HG02759 (cell line): ENCODE measurements at regions not wholly inside any gene's neighbourhood (a gene's known extent, or its start where the extent isn't known, plus 50 kb on each side); places are given as distances from the start of the nearest gene placed in this dataset.

Experiments
- ATAC-seq: cut with Tn5 transposase; IDR thresholded peaks from one replicate; pipeline ENCODE4 v1.9.1; 2021; ENCODE audit warnings: mild to moderate bottlenecking, moderate library complexity; ENCODE audit not compliant: unreplicated experiment

GRCh38 chr3:18007980-18008379 lies 265.5 kb upstream of the TBC1D5 start:
- ATAC-seq, result no peak

DNA sequence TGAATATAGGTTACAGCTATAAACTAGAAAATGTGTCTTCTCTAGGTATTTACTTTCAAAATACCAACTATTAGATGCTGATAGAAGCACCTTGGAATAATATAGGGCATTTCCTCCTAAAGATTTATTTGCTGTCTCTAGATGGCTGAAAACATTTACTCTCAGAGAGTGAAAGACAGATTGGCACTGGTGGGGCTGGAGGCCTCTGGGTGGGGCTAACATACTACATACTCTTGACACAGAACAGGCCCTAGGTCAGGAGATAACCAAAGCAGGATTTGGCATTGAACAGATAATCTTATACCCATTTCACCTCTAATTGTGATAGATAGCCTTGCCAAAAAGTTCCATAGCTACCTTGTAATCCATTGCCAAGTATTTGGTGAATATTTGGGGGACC lies 253.3 kb upstream of the TBC1D5 start:
- no peak for ATAC-seq

DNA sequence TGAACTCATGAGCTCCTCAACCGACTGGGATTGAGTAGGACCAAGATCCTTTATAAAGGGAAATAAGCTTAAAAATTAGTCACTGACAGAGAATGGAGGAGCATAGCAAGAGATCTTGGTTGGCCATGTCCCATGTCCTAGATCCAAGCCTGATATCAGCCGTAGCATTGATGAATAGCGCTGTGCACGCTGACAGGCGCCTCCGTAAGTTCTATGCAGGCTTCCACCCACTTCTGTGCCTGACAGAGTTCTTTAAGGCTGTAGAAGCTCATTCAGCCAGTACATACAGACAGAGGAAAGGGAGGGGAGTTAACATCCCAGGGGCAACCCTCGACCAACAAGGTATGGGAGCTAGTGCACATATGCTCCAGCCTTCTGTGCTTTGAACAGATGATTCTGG lies 251.7 kb upstream of the TBC1D5 start:
- no peak for ATAC-seq

DNA sequence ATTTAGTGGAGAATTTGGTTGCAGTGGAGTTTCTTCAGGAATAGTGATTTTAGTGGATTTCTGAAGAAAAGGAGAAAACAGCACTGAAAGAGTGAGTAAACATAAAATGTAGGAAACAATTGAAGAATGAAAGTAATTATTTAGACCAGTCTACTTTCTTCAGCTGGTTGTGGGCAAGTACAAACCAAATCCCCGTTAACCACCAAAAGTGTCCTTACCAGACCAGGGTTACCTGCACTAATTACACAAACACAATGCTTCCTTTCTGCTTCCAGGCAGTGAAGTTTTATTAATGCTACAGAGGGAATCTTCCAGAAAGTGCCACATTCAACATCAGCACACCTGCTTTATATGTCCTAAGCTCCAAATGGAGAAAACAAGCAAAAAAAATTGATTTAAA lies 248.0 kb upstream of the TBC1D5 start:
- ATAC-seq, result no peak

GRCh38 chr3:17986348-17986816 lies 244.0 kb upstream of the TBC1D5 start:
- no peak for ATAC-seq

GRCh38 chr3:17985658-17986347 lies 243.4 kb upstream of the TBC1D5 start:
- no peak for ATAC-seq

- no peak for ATAC-seq
These were observed 240.7 kb upstream of the TBC1D5 start for GRCh38 chr3:17983106-17983505.

GRCh38 chr3:17982211-17982880 lies 239.9 kb upstream of the TBC1D5 start:
- no peak for ATAC-seq

GRCh38 chr3:17980863-17981262 lies 238.4 kb upstream of the TBC1D5 start:
- no peak for ATAC-seq

DNA sequence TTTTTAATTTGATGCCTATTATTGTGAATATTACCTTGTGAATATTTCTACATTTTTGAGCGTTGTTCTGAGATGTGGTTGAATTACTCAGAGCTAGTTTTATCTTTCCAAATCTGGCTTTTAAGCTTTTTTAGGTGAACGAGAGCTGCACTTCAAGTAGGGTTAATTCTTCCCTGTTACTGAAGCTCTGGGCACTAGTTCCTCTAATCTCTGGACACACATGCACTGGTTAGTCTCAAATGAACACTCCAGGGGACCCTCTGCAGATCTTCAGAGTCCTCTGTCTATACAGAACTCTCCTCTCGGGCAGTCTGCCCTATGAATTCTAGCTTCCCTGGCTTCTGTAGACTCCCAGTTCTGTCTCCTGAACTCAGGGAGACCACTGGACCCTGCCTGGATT lies 237.5 kb upstream of the TBC1D5 start:
- no peak for ATAC-seq

DNA sequence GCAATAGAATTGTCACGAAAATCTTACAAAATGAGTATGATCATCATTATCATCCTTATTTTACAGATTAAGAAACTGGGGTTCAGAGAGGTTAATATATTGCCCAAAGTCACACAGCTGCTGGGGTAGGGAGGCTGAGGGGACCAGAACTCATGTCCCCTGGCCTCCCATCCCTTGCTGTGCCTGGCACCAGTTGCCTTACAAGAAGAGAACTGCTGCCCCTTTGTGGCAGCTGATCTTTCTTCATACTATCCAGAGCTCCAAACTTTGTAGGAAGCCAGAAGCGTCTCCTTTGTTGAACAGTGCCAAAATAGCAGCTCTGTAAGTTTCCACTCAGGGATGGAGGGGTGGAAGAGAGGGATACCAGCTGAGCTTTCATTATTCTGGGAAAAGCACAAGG lies 236.8 kb upstream of the TBC1D5 start:
- no peak for ATAC-seq

GRCh38 chr3:17974206-17974841 lies 231.9 kb upstream of the TBC1D5 start:
- ATAC-seq, result no peak

DNA sequence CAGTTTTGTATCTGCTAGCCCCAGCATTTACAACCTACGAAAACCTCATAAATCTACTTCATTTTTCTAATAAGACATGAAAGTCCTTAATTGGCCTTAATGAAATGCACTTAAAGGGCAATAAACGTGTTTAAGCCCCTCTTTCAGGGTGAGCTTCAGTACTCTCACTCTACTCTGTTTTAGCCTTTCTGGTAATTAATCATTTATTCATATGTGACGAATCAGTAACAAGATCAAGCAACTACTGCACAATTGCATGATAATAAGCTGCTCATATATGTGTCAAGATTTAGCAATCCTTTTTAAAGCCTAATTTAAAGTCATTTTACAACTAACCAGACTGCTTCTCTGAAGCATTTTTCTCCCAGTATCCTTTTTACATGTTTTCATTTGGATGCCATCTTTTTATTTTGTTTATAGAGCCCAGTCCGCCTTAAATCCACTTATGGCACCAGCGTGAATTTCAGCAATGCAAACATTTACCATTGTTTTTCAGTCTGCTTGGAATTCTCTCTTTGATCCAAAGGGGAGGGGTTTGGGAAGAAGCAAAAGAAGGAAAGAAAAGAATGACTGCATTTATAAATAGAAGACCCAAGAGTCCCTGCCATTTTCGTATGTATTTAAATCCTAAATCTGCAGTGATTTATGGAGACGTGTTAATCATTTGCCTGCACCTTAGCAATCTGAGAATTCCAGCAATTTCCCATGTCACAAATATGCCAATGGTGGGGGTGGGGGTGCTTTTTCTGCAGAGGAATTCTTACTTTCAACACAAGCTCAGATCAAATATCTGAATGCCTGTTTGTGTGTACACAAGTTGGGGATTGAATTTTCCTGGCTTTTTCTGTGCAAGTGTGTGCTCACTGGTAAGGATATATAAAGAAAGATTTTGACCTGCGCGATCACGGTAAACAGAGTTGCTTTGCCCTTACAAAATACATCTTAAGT lies 230.8 kb upstream of the TBC1D5 start:
- ATAC-seq, result no peak

DNA sequence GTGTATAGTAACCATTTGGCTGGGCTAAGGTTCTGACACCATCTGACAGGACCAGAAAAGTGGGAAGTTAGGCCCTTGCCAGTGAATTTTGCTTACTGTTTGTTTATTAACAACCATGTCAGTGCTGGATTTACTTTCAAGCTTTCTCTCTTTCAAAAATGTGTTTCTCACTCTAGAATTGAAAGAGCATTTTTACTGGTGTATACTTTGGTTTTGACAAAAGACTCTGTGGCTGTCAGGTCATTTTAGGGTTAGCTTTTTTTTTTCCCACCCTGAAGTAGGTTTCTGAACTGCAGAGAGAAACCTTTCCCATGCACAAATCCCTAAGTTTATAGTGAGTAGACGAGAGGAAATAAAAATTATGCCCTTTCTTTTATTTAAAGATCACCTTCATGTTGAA lies 230.0 kb upstream of the TBC1D5 start:
- no peak for ATAC-seq

GRCh38 chr3:17972030-17972429 lies 229.6 kb upstream of the TBC1D5 start:
- ATAC-seq, result no peak

DNA sequence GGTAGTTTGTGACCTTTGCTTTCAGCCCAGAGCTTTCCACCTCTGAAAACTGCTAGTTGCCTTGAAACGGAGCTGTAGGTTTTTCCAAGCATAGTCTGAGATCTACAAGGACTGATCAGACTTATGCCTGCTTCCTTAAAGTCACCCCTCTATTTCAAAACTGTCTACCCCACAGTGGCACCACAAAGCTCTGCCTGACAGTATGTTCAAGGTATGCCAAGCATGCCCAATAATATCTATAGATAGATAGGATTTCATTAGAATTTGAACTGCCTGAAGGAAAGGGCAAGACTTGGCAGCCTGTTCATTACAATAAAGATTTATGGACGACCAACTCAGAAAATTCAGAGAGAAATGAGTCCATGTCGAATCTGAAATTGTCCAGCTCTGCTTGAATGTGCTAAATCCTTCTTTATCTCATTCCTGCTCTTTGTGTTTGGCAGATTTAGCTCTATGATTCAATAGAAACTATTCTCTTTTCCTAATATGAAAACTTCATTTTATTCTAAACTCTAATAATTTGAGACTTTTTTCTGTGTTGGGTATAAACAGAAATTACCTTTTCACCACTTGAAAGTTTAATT lies 227.6 kb upstream of the TBC1D5 start:
- ATAC-seq, result no peak

GRCh38 chr3:17969244-17969643 lies 226.8 kb upstream of the TBC1D5 start:
- no peak for ATAC-seq

DNA sequence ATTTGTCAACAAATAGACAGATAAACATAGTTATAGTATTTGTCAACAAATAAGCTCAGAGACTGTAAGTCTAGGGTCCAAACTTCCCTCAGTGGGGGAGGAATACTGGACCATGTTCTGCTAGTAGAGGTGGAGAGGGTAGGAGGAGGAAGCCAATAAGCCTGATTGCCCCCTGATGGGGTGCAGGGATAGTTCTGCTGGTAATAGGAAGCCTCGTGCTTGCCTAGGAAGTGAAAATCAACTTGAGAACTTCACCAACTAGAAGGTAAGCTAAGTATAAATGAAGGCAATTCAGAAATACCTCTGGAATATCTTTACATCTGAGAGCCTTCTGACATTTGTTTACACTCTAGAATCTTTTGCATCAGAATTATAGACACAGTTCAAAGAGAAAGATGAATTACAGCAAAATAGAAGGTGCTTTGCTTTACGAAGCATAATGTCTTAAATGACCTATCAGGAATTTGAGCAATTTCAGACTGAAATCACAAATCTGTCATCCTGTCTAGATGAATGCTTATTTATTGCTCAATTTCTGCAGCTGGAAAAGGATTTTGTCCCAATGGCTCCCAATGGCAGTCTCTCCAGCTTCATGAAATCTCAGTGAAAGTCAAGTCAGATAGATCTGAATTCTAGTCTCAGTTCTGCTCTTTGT lies 225.6 kb upstream of the TBC1D5 start:
- ATAC-seq, result no peak

- no peak for ATAC-seq
These were observed 224.7 kb upstream of the TBC1D5 start for GRCh38 chr3:17967111-17967510.

DNA sequence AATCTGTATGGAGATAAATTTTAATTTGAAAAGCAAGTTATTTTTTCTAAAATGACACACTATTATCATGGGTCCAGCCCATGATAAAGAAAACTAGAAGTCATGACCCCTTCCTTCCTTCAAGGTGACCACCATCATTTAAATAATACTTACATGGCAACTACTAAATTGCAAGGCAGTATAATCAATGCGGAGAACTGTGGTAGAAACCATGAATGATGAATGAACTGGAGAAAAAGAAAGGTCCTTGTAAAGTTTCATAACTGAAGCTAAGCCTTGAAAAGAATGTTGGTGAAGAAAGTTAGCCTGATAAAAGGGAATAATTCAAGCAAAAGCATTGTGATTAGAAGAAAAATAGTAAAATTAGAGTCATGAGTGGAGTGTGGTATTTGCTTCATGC lies 222.9 kb upstream of the TBC1D5 start:
- ATAC-seq, result no peak
